ENCODE measurements at regions not wholly inside any gene's neighbourhood (a gene's known extent, or its start where the extent isn't known, plus 50 kb on each side); places are given as distances from the start of the nearest gene placed in this dataset.

DNA sequence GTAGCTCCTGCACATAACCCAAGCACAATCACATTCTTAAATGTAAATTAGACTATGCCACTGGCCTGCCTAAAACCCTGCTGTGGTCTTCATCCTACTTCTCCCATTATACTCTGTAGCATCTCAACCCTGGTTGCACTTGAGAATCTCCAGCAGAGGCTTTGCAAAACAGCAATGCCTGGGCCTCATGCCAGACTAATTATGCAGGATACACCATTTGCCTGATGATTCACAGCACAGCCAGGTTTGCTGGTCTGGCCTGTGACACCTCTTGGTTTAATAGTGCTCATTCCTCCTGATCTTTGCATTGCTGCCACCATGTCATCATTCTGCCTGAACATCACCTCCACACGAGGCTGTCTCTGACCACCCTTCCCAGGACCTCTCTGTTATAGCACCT lies 491.9 kb upstream of the TOM1L1 start:
- no peak for DNase-seq (ENCODE audit: low spot score in 2 of 2)
- H3K4me3 ChIP-seq = no peak overlapping the region
- TF ChIP-seq CTCF (IDR thresholded peaks at IDR 0.05) (no peak), POLR2A (IDR thresholded peaks at IDR 0.05) (no peak), EP300 (IDR thresholded peaks at IDR 0.05) (no peak)
- H3K9me3 ChIP-seq = no peaks in the 10 kb centered on the region
- 47 to 68% methylated on average over 1 of the region's 1 CpG for WGBS, 2 donors
- H3K27ac ChIP-seq = no peak overlapping the region
- H3K4me1 ChIP-seq = no peaks in the 10 kb centered on the region
- H3K36me3 ChIP-seq = no peaks in the 10 kb centered on the region
- H3K27me3 ChIP-seq = no peaks in the 10 kb centered on the region

GRCh38 chr17:54418467-54418866 lies 482.2 kb upstream of the TOM1L1 start:
- Histone ChIP-seq H3K27ac (no peak overlapping the region), H3K27me3 (no peaks in the 10 kb centered on the region), H3K36me3 (no peaks in the 10 kb centered on the region), H3K4me1 (no peaks in the 10 kb centered on the region), H3K4me3 (no peak overlapping the region), H3K9me3 (peaks cover 0 to 12% (median 0%) of the 10 kb centered on the region in 4 donors)
- DNase-seq (ENCODE audit: low spot score in 2 of 2) = no peak
- no peak for TF ChIP-seq POLR2A (IDR thresholded peaks at IDR 0.05)
- no peak for TF ChIP-seq EP300 (IDR thresholded peaks at IDR 0.05)
- TF ChIP-seq CTCF (IDR thresholded peaks at IDR 0.05) = no peak

- 63 to 69% methylated on average over 3 of the region's 3 CpGs for WGBS, 2 donors
- H3K36me3 ChIP-seq = no peaks in the 10 kb centered on the region
- peaks cover 0 to 6% (median 0%) of the 10 kb centered on the region in 4 donors for H3K9me3 ChIP-seq
- DNase-seq (ENCODE audit: low spot score in 2 of 2) = no peak
- H3K4me3 ChIP-seq = no peak overlapping the region
- no peaks in the 10 kb centered on the region for H3K27me3 ChIP-seq
- no peak for TF ChIP-seq EP300 (IDR thresholded peaks at IDR 0.05)
- no peak for TF ChIP-seq POLR2A (IDR thresholded peaks at IDR 0.05)
- TF ChIP-seq CTCF (IDR thresholded peaks at IDR 0.05) = no peak
- H3K4me1 ChIP-seq = no peaks in the 10 kb centered on the region
- H3K27ac ChIP-seq = no peak overlapping the region
Observed at GRCh38 chr17:54425671-54426070, 475.0 kb upstream of the TOM1L1 start.

- WGBS, 2 donors = 35 to 48% methylated on average over 1 of the region's 1 CpG
- Histone ChIP-seq H3K4me3 (no peak overlapping the region), H3K4me1 (no peaks in the 10 kb centered on the region), H3K36me3 (no peaks in the 10 kb centered on the region), H3K9me3 (peaks cover 0 to 6% (median 0%) of the 10 kb centered on the region in 4 donors), H3K27me3 (no peaks in the 10 kb centered on the region), H3K27ac (no peak overlapping the region)
- no peak for TF ChIP-seq POLR2A (IDR thresholded peaks at IDR 0.05)
- no peak for TF ChIP-seq EP300 (IDR thresholded peaks at IDR 0.05)
- TF ChIP-seq CTCF (IDR thresholded peaks at IDR 0.05) = no peak
- no peak for DNase-seq (ENCODE audit: low spot score in 2 of 2)
Observed at GRCh38 chr17:54426296-54426886, 474.3 kb upstream of the TOM1L1 start.

GRCh38 chr17:54435966-54436365 lies 464.7 kb upstream of the TOM1L1 start:
- WGBS, 2 donors = 60 to 85% methylated on average over 4 to 10 of the region's 10 CpGs
- Histone ChIP-seq H3K27ac (no peak overlapping the region), H3K27me3 (no peaks in the 10 kb centered on the region), H3K9me3 (no peaks in the 10 kb centered on the region), H3K4me3 (no peak overlapping the region), H3K36me3 (no peaks in the 10 kb centered on the region), H3K4me1 (no peaks in the 10 kb centered on the region)
- no peak for DNase-seq (ENCODE audit: low spot score in 2 of 2)
- TF ChIP-seq CTCF (IDR thresholded peaks at IDR 0.05) (no peak), EP300 (IDR thresholded peaks at IDR 0.05) (no peak), POLR2A (IDR thresholded peaks at IDR 0.05) (no peak)
